ENCODE measurements at regions not wholly inside any gene's neighbourhood (a gene's known extent, or its start where the extent isn't known, plus 50 kb on each side); places are given as distances from the start of the nearest gene placed in this dataset.

DNA sequence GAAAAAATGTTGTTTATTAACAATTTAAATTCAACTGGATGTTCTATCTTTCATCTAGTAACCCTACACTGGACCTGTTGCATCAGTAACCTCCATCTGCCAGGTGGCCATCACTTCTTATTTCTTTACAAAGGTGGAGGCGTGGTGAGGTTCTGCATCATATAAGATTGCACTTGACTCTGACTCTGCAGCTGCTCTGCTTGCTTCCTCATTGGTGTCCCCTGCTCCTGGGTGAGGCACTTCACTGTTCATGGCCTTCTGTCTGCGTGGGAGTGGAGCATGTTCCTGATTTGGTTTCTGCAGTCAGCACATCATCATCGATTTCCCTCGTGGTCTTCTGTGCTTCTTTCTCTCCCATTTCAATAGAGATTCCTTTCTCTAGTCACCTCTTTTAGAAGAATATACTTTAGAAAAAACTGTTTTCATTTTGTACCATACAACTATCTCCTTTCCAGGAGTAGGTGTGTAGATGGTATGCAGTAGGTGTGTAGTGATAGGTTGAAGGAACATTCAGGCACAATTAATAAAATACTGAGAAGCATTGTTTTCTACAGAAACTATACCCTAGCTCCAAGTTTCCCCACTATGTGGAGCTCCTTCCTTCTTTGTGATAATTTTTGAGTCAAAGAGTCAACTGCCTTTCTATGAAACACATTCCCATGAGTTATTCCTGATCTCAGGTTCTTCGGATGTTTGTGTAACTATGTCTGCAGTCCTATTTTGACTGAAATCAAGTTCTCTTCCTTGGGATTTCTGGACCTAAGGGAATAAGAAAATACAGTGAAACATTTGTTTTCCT, 231.7 kb upstream of the CNTNAP2 start:
- Histone ChIP-seq H2AK5ac (ENCODE audit: low read depth, low read length) (no peak overlapping the region), H2BK5ac (ENCODE audit: low read depth, low read length) (no peak overlapping the region), H2BK15ac (ENCODE audit: low read length) (no peak overlapping the region), H3K4me3 (ENCODE audit: extremely low read depth in 1 of 4, insufficient read depth in 2 of 4, low read depth in 3 of 4, low read length in 4 of 4) (no peak overlapping the region), H3K56ac (replicated peaks; ENCODE audit: insufficient read length, low read depth, low read length) (no peak overlapping the region), H3K79me1 (ENCODE audit: low read depth, low read length) (no peaks in the 10 kb centered on the region), H3K27me3 (replicated peaks in 1 of 4; ENCODE audit: control insufficient read depth in 3 of 4, extremely low read depth in 1 of 4, insufficient read depth in 3 of 4, low read length in 3 of 4) (no peaks in the 10 kb centered on the region), H3K4ac (replicated peaks; ENCODE audit: insufficient read length, low read depth, low read length) (no peak overlapping the region), H3K18ac (ENCODE audit: extremely low read depth, low read length) (no peak overlapping the region), H3K14ac (ENCODE audit: insufficient read length) (no peak overlapping the region), H3K9me3 (ENCODE audit: insufficient read depth in 2 of 2, low read depth in 1 of 2, low read length in 1 of 2) (no peaks in the 10 kb centered on the region), H3K36me3 (ENCODE audit: control insufficient read depth in 2 of 4, insufficient read depth in 4 of 4, low read length in 3 of 4) (no peaks in the 10 kb centered on the region), H2BK12ac (ENCODE audit: low read depth, low read length) (no peak overlapping the region), H4K20me1 (replicated peaks in 1 of 2; ENCODE audit: control insufficient read depth in 1 of 2, insufficient read depth in 2 of 2, low read length in 2 of 2) (no peaks in the 10 kb centered on the region), H4K91ac (replicated peaks; ENCODE audit: insufficient read length, low read length) (no peak overlapping the region), H3K23me2 (ENCODE audit: low read depth, low read length) (no peaks in the 10 kb centered on the region), H4K8ac (ENCODE audit: extremely low read depth, insufficient read depth, low read length) (no peak overlapping the region), H3K27ac (ENCODE audit: low read depth, low read length) (no peak overlapping the region), H3K9ac (replicated peaks in 1 of 4; ENCODE audit: extremely low read depth in 1 of 4, low read depth in 3 of 4, low read length in 3 of 4) (no peak overlapping the region), H3K23ac (ENCODE audit: insufficient read length) (no peak overlapping the region), H3K4me1 (replicated peaks in 1 of 4; ENCODE audit: control insufficient read depth in 3 of 4, insufficient read depth in 4 of 4, low read length in 3 of 4) (no peaks in the 10 kb centered on the region), H3K4me2 (ENCODE audit: insufficient read depth in 1 of 2, low read depth in 2 of 2, low read length in 2 of 2) (no peak overlapping the region), H2AFZ (ENCODE audit: low read length) (no peak overlapping the region), H2BK20ac (ENCODE audit: low read length) (no peak overlapping the region), H2BK120ac (replicated peaks; ENCODE audit: low read depth, low read length) (no peak overlapping the region), H4K5ac (ENCODE audit: insufficient read length, low read depth, low read length) (no peak overlapping the region), H3K79me2 (ENCODE audit: control insufficient read depth in 1 of 2, insufficient read depth in 2 of 2, low read length in 2 of 2) (no peaks in the 10 kb centered on the region)
- WGBS, 2 experiments (ENCODE audit: extremely low coverage in 1 of 2, insufficient coverage in 1 of 2, insufficient read length in 1 of 2, insufficient replicate concordance in 2 of 2, low coverage in 1 of 2, low lambda C conversion rate in 2 of 2, missing lambda C conversion rate in 1 of 2): 82% methylated on average over 5 of the region's 5 CpGs; no CpG with 5 or more reads in 1 of the 2 experiments
- POLR2A ChIA-PET (ENCODE audit: partially characterized antibody): no interaction called here
- CTCF ChIA-PET (ENCODE audit: partially characterized antibody): no interaction called here
- TF ChIP-seq RAD21 (IDR thresholded peaks at IDR 0.05 in 1 of 2, conservative IDR thresholded peaks at IDR 0.05 in 1 of 2; ENCODE audit: low read depth in 2 of 2, low read length in 2 of 2) (peak; percentile 35 to 44; a peak in 2 of 4 replicates), SP4 (IDR thresholded peaks at IDR 0.05; ENCODE audit: low read length) (no peak), CBX8 (IDR thresholded peaks at IDR 0.05; ENCODE audit: borderline replicate concordance, low read depth, low read length) (no peak), CREB1 (IDR thresholded peaks at IDR 0.05) (no peak), POU5F1 (IDR thresholded peaks at IDR 0.05; ENCODE audit: low read depth, low read length) (no peak)
- DNase-seq (ENCODE audit: low read depth in 1 of 2, low spot score in 2 of 2): no peak
- FAIRE-seq: no peak
